ACC112 (cell line): ENCODE measurements at regions not wholly inside any gene's neighbourhood (a gene's known extent, or its start where the extent isn't known, plus 50 kb on each side); places are given as distances from the start of the nearest gene placed in this dataset.
"Not testable (repeated sequence)": the region's sequence is repeated elsewhere in the genome, so short reads cannot be mapped to it uniquely, and the experiment has no call there.

Experiments
- H2AFZ ChIP-seq: fragments of 200-600 bp; sonication (generic); one replicate; pipeline ENCODE4 v1.6.0; 2017; ENCODE audit warnings: antibody characterized with exemption, low read length; ENCODE audit not compliant: unreplicated experiment
- H3K27ac ChIP-seq: fragments of 200-600 bp; sonication (generic); 2 replicates; pipeline ENCODE4 v1.5.1; 2014; ENCODE audit warnings: low read depth, mild to moderate bottlenecking, antibody characterized with exemption, low read length, moderate library complexity
- H3K27me3 ChIP-seq: fragments of 200-600 bp; sonication (generic); 2 replicates; pipeline ENCODE4 v1.6.1; 2014; ENCODE audit warnings: mild to moderate bottlenecking, antibody characterized with exemption, low read length, moderate library complexity, mixed read lengths; ENCODE audit not compliant: insufficient read depth
- H3K36me3 ChIP-seq: fragments of 200-600 bp; sonication (generic); 2 replicates; pipeline ENCODE4 v1.6.1; 2016; ENCODE audit warnings: mild to moderate bottlenecking, antibody characterized with exemption, low read length, moderate library complexity, mixed read lengths; ENCODE audit not compliant: insufficient read depth
- H3K4me1 ChIP-seq: fragments of 200-600 bp; sonication (generic); one replicate; pipeline ENCODE4 v1.6.1; 2016; ENCODE audit warnings: low read length, mixed read lengths; ENCODE audit not compliant: insufficient read depth, unreplicated experiment, control insufficient read depth
- H3K4me3 ChIP-seq: fragments of 200-600 bp; sonication (generic); 2 replicates; pipeline ENCODE4 v1.5.1; 2014; ENCODE audit warnings: mild to moderate bottlenecking, low read depth, low read length
- H3K79me2 ChIP-seq: fragments of 200-600 bp; sonication (generic); one replicate; pipeline ENCODE4 v1.6.0; 2016; ENCODE audit warnings: low read length; ENCODE audit not compliant: control insufficient read depth, unreplicated experiment, insufficient read depth

DNA sequence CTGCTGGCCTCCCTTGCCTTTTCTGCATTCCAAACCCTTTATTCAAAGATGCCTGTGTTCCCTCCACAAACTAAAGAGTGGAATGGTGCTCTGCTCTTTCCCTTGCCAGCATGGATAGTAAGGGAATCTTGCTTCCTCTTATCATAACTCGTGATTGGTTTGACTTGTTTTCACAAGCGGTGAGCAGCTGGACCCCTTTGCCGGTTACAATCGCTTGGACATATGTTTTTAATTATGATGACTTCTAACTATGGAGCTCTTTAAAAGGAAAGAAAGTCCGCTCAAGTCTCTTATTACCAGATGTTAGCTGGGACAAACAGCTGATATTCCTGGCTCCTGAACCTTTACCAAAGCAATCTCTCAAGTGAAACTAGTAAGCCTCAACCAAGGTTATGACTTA, 1094.7 kb downstream of the UQCRFS1 start:
- no peaks in the 10 kb centered on the region for H3K27me3 ChIP-seq
- H3K27ac ChIP-seq = no peak overlapping the region
- H3K4me1 ChIP-seq = no peaks in the 10 kb centered on the region
- no peak overlapping the region for H2AFZ ChIP-seq
- no peaks in the 10 kb centered on the region for H3K36me3 ChIP-seq
- H3K4me3 ChIP-seq = no peak overlapping the region
- no peaks in the 10 kb centered on the region for H3K79me2 ChIP-seq

DNA sequence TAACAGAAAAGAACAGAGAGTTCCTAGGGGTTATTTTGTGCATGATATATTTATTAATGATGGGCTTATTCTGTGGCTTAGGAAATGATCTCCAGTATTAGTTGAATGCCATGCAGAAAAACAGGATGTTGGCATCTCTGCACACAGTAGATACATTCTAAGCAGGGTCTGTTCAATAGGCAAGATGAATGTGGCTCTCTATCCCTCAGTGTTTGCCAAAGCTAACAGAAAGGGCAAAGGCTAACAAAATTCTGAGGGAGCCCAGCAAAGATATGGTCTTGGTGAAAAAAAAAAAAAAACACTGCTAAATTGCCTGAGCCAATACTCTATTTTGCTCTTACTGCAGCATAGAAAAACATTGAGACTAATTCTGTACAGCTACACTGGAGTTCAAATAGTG, 1095.8 kb downstream of the UQCRFS1 start:
- no peak overlapping the region for H3K27ac ChIP-seq

GRCh38 chr19:28116379-28116778, 1096.6 kb downstream of the UQCRFS1 start:
- H3K79me2 ChIP-seq, H3K27ac ChIP-seq, H3K4me3 ChIP-seq, H3K36me3 ChIP-seq, H3K27me3 ChIP-seq, H3K4me1 ChIP-seq, H2AFZ ChIP-seq: not testable (repeated sequence)

More for the DNA sequence above, 1095.8 kb downstream of the UQCRFS1 start:
- H2AFZ ChIP-seq = no peak overlapping the region
- no peaks in the 10 kb centered on the region for H3K4me1 ChIP-seq
- H3K4me3 ChIP-seq = no peak overlapping the region
- no peaks in the 10 kb centered on the region for H3K27me3 ChIP-seq
- H3K36me3 ChIP-seq = no peaks in the 10 kb centered on the region
- no peaks in the 10 kb centered on the region for H3K79me2 ChIP-seq

DNA sequence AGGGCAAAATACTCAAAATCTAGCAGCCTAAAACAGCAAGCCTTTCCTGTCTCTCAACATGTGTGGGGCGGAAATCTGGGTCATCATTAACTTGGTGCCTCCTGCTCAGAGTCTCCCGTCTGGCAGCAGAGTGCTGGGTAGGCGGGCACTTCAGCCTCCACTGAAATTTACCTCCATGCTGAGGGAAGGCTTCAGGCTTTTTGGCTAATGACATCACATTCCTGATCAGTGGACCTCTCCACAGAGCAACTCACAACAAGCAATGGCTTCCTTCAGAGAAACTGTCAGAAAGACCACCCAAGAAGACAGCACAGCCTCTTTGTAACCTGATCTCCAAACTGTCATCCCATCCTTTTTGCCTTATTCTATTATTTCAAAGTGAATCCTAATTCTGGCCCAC, 1109.0 kb downstream of the UQCRFS1 start:
- H3K4me3 ChIP-seq = no peak overlapping the region
- H3K27me3 ChIP-seq = no peaks in the 10 kb centered on the region

GRCh38 chr19:28084659-28085157, 1128.2 kb downstream of the UQCRFS1 start:
- H3K27ac ChIP-seq, H2AFZ ChIP-seq, H3K4me1 ChIP-seq, H3K79me2 ChIP-seq, H3K4me3 ChIP-seq, H3K36me3 ChIP-seq, H3K27me3 ChIP-seq: not testable (repeated sequence)

More for the DNA sequence above, 1109.0 kb downstream of the UQCRFS1 start:
- H3K79me2 ChIP-seq = no peaks in the 10 kb centered on the region
- no peak overlapping the region for H2AFZ ChIP-seq
- H3K36me3 ChIP-seq = no peaks in the 10 kb centered on the region
- no peak overlapping the region for H3K27ac ChIP-seq
- H3K4me1 ChIP-seq = no peaks in the 10 kb centered on the region

- Histone ChIP-seq H3K4me1 (no peaks in the 10 kb centered on the region), H3K27me3 (no peaks in the 10 kb centered on the region), H3K36me3 (no peaks in the 10 kb centered on the region), H3K79me2 (no peaks in the 10 kb centered on the region), H3K4me3 (no peak overlapping the region), H3K27ac (no peak overlapping the region), H2AFZ (no peak overlapping the region)
These were observed 1136.3 kb downstream of the UQCRFS1 start for GRCh38 chr19:28076628-28077027.

DNA sequence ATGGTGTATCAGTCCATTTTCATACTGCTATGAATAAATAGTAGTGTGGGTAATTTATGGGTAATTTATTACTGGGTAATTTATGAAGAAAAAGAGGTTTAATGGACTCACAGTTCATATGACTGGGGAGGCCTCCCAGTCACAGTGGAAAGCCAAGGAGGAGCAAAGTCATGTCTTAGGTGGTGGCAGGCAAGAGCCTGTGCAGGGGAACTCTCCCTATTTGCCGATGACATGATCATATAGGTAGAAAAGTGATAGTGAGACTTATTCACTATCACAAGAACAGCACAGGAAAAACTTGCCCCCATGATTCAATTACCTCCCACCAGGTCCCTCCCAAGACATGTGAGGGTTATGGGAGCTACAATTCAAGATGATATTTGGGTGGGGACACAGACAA, 1137.7 kb downstream of the UQCRFS1 start:
- no peak overlapping the region for H3K4me3 ChIP-seq
- H3K36me3 ChIP-seq = no peaks in the 10 kb centered on the region
- H2AFZ ChIP-seq = no peak overlapping the region
- H3K27ac ChIP-seq = no peak overlapping the region
- no peaks in the 10 kb centered on the region for H3K27me3 ChIP-seq
- H3K4me1 ChIP-seq = no peaks in the 10 kb centered on the region
- no peaks in the 10 kb centered on the region for H3K79me2 ChIP-seq

DNA sequence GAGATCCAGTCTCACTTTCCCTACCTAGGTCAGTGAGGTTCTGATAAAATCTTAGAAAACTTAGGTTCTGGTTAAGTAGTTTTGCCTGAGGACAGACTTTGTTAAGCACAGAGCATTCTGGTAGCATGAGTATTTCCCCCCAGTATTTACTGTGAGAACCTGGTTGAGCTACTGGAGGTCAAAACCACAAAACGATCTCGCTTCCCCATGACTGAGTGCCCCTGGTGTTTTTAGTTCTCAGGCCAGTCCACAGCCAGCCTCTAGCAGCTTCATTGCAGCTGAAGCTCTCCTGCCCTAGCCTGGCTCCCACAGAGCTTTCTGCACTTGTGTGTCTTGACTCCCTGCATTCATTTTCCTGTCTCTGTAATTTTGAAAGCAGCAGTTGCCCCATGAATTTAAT, 1138.2 kb downstream of the UQCRFS1 start:
- Histone ChIP-seq H3K36me3 (no peaks in the 10 kb centered on the region), H3K4me3 (no peak overlapping the region), H3K27me3 (no peaks in the 10 kb centered on the region), H3K4me1 (no peaks in the 10 kb centered on the region), H2AFZ (no peak overlapping the region), H3K27ac (no peak overlapping the region), H3K79me2 (no peaks in the 10 kb centered on the region)

DNA sequence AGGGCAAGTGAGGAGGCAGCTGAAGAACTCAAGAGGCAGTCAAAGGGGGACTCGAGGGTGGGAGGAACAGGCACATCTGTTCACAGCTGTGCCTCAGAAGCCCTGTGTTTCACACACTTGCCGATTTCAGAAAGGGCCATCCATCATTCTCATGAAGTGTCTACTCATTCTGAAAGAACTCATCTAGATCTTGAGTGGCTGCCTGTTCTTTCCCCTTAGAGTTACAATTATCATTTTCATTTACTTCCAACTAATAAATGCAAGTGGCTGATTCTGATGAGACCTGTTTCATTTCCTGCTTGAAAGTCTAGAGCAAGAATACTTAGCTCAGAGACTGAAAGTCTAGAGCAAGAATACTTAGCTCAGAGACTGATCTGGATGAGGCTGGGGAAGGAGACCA, 1145.1 kb downstream of the UQCRFS1 start:
- H3K79me2 ChIP-seq = no peaks in the 10 kb centered on the region
- no peak overlapping the region for H3K4me3 ChIP-seq
- H3K4me1 ChIP-seq = no peaks in the 10 kb centered on the region
- no peaks in the 10 kb centered on the region for H3K27me3 ChIP-seq
- no peak overlapping the region for H3K27ac ChIP-seq
- H2AFZ ChIP-seq = no peak overlapping the region
- no peaks in the 10 kb centered on the region for H3K36me3 ChIP-seq

DNA sequence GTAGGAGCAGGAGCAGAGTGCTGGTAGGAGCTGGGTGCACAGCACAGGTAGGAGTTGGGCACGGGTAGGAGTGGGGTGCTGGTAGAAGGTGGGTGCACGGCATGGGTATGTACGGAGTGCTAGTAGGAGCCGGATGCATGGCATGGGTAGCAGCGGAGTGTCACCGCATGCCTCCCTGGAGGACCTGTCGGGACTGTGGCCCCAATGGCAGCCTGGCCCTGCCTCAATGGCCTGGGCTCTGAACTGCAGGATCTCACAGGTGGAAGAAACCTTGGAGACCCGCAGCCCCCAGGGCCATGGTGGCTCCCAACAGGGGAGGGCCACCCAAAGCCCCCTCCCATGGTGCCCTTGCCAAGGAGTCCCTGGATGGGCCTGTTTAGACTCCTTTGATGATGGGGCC, 1146.0 kb downstream of the UQCRFS1 start:
- H3K79me2 ChIP-seq = no peaks in the 10 kb centered on the region
- no peak overlapping the region for H2AFZ ChIP-seq
- no peaks in the 10 kb centered on the region for H3K36me3 ChIP-seq
- no peak overlapping the region for H3K4me3 ChIP-seq
- H3K27ac ChIP-seq = no peak overlapping the region
- no peaks in the 10 kb centered on the region for H3K27me3 ChIP-seq
- H3K4me1 ChIP-seq = no peaks in the 10 kb centered on the region

- Histone ChIP-seq H3K4me1 (no peaks in the 10 kb centered on the region), H3K79me2 (no peaks in the 10 kb centered on the region), H2AFZ (no peak overlapping the region), H3K4me3 (no peak overlapping the region), H3K27ac (no peak overlapping the region), H3K36me3 (no peaks in the 10 kb centered on the region), H3K27me3 (no peaks in the 10 kb centered on the region)
These were observed 1146.8 kb downstream of the UQCRFS1 start for GRCh38 chr19:28066161-28066560.
